GM13977 (cell line): ENCODE measurements at regions not wholly inside any gene's neighbourhood (a gene's known extent, or its start where the extent isn't known, plus 50 kb on each side); places are given as distances from the start of the nearest gene placed in this dataset.
"Not testable (repeated sequence)": the region's sequence is repeated elsewhere in the genome, so short reads cannot be mapped to it uniquely, and the experiment has no call there.

Experiments
- DNase-seq: peaks from one replicate; pipeline ENCODE4 v3.0.0; 2012; ENCODE audit warnings: low spot score
- in situ Hi-C: fragments of 300-500 bp; cut with MboI; formaldehyde crosslinking; loops from one replicate; pipeline ENCODE4 v1.12.0; 2022; ENCODE audit warnings: low sequenced_read_pairs, low pct_unique_long_range_greater_than_20kb, mixed read lengths, inconsistent platforms; ENCODE audit not compliant: unreplicated experiment
- TF ChIP-seq, protein P1 (sequence below): IDR thresholded peaks from 2 replicates; pipeline ENCODE4 v1.5.1; 2012; ENCODE audit warnings: mild to moderate bottlenecking, control low read depth; ENCODE audit not compliant: insufficient read depth; ENCODE audit errors: extremely low read depth, missing control alignments

DNA sequence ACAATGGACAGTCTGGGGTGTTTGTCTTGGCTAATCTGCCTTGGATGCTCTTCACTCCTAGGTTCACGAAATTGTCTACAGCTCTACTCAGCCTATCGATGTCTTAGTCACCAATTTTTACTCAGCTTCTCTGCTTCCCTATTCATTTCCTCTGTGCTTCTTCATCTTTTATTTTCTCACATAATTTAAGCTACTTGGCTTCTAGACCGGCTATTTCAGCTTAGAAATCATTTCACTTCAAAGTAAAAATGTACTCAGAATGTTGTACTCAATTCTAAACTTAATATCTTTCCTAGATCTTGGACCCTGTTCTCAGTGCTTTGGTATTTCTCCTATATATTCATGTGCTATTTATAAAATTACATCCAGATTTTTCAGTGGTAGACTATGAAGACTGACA is 430.0 kb upstream of the FTMT start:
- TF ChIP-seq, protein P1, sequence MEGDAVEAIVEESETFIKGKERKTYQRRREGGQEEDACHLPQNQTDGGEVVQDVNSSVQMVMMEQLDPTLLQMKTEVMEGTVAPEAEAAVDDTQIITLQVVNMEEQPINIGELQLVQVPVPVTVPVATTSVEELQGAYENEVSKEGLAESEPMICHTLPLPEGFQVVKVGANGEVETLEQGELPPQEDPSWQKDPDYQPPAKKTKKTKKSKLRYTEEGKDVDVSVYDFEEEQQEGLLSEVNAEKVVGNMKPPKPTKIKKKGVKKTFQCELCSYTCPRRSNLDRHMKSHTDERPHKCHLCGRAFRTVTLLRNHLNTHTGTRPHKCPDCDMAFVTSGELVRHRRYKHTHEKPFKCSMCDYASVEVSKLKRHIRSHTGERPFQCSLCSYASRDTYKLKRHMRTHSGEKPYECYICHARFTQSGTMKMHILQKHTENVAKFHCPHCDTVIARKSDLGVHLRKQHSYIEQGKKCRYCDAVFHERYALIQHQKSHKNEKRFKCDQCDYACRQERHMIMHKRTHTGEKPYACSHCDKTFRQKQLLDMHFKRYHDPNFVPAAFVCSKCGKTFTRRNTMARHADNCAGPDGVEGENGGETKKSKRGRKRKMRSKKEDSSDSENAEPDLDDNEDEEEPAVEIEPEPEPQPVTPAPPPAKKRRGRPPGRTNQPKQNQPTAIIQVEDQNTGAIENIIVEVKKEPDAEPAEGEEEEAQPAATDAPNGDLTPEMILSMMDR, result no peak
- in situ Hi-C loops, result no loop called here

DNA sequence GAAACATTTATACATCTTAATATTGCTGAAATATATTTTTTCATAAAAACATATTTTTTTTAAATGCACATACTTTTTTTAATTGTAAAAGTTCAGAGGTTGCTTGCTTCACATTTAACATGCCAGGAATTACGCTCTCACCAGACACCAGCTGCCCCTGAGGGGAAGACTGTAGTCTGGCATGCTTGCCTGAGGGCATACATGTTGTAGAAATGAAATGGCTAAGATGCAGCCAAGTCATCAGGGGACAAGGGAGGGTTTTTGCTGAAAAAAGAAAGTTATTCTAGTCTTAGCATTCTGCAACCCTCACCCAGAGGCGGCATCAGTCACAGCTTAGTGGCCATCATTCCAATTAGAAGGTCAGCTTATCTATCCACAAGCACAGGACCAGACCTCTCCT is 426.7 kb upstream of the FTMT start:
- DNase-seq, result no peak
- TF ChIP-seq, protein P1, result no peak
- in situ Hi-C loops, result no loop called here

More for the DNA sequence above, 430.0 kb upstream of the FTMT start:
- DNase-seq, result no peak

GRCh38 chr5:121426153-121426552 is 425.5 kb upstream of the FTMT start:
- TF ChIP-seq, protein P1, result no peak
- in situ Hi-C loops, result no loop called here

GRCh38 chr5:121429761-121430160 is 421.9 kb upstream of the FTMT start:
- TF ChIP-seq, protein P1, result no peak
- DNase-seq, result no peak
- in situ Hi-C loops, result no loop called here

More at GRCh38 chr5:121426153-121426552, 425.5 kb upstream of the FTMT start:
- DNase-seq, result no peak

DNA sequence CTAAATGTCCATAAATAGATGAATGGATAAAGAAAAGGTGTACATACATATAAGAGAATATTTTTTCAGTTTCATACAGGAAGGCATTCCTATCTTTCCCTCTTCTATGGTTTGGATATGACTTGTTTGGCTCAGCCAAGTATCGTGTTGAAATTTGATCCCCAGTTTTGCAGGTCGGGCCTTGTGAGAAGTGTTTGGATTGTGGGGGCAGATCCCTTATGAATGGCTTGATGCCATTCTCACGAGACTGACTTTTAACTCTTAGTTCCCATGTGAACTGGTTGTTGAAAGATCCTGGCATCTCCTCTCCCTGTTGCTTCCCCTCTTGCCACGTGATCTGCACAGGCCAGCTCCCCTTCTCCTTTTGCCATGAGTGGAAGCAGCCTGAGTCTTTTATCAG is 421.1 kb upstream of the FTMT start:
- DNase-seq, result no peak
- in situ Hi-C loops, result no loop called here
- TF ChIP-seq, protein P1, result no peak

- no peak for DNase-seq
- TF ChIP-seq, protein P1, result no peak
- in situ Hi-C loops, result no loop called here
Observed at GRCh38 chr5:121445511-121445910, 406.2 kb upstream of the FTMT start.

GRCh38 chr5:121462441-121462840 is 389.2 kb upstream of the FTMT start:
- in situ Hi-C loops, result no loop called here
- no peak for DNase-seq
- TF ChIP-seq, protein P1, result no peak

- not testable (repeated sequence) for DNase-seq
Observed at GRCh38 chr5:121471222-121471621, 380.5 kb upstream of the FTMT start.

More at GRCh38 chr5:121471222-121471621, 380.5 kb upstream of the FTMT start:
- in situ Hi-C loops, result not testable (repeated sequence)
